ENCODE measurements at regions not wholly inside any gene's neighbourhood (a gene's known extent, or its start where the extent isn't known, plus 50 kb on each side); places are given as distances from the start of the nearest gene placed in this dataset.

DNA sequence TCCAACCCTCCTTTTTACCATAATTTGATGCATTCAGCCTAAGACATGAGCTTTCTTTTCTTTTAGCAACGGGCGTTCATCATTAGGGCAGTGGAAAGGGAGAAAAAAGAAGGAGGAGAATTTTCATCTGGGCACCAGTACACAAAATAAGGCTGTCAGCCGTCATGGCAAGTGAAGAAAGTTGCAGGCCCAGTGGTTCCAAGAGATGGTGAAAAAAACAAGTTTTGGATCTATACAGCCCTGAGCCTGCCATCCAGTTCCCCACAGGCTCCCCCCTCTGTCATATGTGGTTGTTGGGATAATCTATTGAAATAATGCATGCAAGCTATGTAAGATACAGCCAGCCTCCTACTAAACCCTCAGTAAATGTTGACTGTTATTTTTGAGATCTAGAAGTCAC, 500.6 kb upstream of the PROK2 start:
- TF ChIP-seq, protein P1, sequence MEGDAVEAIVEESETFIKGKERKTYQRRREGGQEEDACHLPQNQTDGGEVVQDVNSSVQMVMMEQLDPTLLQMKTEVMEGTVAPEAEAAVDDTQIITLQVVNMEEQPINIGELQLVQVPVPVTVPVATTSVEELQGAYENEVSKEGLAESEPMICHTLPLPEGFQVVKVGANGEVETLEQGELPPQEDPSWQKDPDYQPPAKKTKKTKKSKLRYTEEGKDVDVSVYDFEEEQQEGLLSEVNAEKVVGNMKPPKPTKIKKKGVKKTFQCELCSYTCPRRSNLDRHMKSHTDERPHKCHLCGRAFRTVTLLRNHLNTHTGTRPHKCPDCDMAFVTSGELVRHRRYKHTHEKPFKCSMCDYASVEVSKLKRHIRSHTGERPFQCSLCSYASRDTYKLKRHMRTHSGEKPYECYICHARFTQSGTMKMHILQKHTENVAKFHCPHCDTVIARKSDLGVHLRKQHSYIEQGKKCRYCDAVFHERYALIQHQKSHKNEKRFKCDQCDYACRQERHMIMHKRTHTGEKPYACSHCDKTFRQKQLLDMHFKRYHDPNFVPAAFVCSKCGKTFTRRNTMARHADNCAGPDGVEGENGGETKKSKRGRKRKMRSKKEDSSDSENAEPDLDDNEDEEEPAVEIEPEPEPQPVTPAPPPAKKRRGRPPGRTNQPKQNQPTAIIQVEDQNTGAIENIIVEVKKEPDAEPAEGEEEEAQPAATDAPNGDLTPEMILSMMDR (IDR thresholded peaks at IDR 0.05): no peak
- no peak for TF ChIP-seq ZFX (IDR thresholded peaks at IDR 0.05; ENCODE audit: borderline replicate concordance)
